Testis (tissue), 2 donors: ENCODE measurements at regions not wholly inside any gene's neighbourhood (a gene's known extent, or its start where the extent isn't known, plus 50 kb on each side); places are given as distances from the start of the nearest gene placed in this dataset.

ENCODE experiments used
- DNase-seq: peaks from one replicate; pipeline ENCODE4 v3.0.0-alpha.2; 2019
- H3K27ac ChIP-seq, 2 donors: fragments of 200-600 bp; sonication (generic); one replicate each; pipeline ENCODE4 v1.5.1; 2019
- H3K27me3 ChIP-seq: fragments of 200-600 bp; sonication (generic); one replicate; pipeline ENCODE4 v1.5.1; 2019
- H3K36me3 ChIP-seq: fragments of 200-600 bp; sonication (generic); one replicate; pipeline ENCODE4 v1.5.1; 2017; ENCODE audit warnings: low read depth; ENCODE audit errors: missing control alignments
- H3K4me1 ChIP-seq: fragments of 200-600 bp; sonication (generic); one replicate; pipeline ENCODE4 v1.5.1; 2019
- H3K4me3 ChIP-seq, 2 donors: fragments of 200-600 bp; sonication (generic); one replicate each; pipeline ENCODE4 v1.5.1; 2017 to 2019
- H3K9me3 ChIP-seq: fragments of 200-600 bp; sonication (generic); one replicate; pipeline ENCODE4 v1.5.1; 2017
- CTCF ChIP-seq, 3 experiments: fragments of 450-650 bp in 2 of 3; fragments of 200-600 bp in 1 of 3; sonication (generic) in 1 of 3; IDR thresholded peaks; one replicate each; pipeline ENCODE4 v1.5.1; 2016 to 2019; ENCODE audit warnings: antibody characterized with exemption in 3 of 3, mild to moderate bottlenecking in 2 of 3, moderate library complexity in 1 of 3
- POLR2A ChIP-seq: fragments of 450-650 bp; IDR thresholded peaks from one replicate; pipeline ENCODE4 v1.6.1; 2017; ENCODE audit warnings: antibody characterized with exemption, mild to moderate bottlenecking, moderate library complexity
- WGBS, 2 donors: methylation state at CpG; one replicate each; pipeline ENCODE4 v1.1.5; 2018; 5-methylcytosine and 5-hydroxymethylcytosine counted together
- intact Hi-C: fragments of 100-400 bp; cut with DNase I; formaldehyde crosslinking; loops from one replicate; pipeline ENCODE4 v1.15.1; 2023; ENCODE audit warnings: low total_unique reads

GRCh38 chr17:77464988-77465357 is 324.2 kb downstream of the SEC14L1 start:
- H3K36me3 ChIP-seq, result no peaks in the 10 kb centered on the region
- intact Hi-C loops, result no loop called here
- 93 to 97% methylated on average over 6 of the region's 6 CpGs for WGBS, 2 donors
- no peak for DNase-seq
- H3K4me3 ChIP-seq, result no peak overlapping the region
- peak overlapping the region in 1 of 2 donors; percentile 19 for H3K27ac ChIP-seq
- H3K4me1 ChIP-seq, result peaks cover 52% of the 10 kb centered on the region
- no peaks in the 10 kb centered on the region for H3K9me3 ChIP-seq
- no peaks in the 10 kb centered on the region for H3K27me3 ChIP-seq
- TF ChIP-seq CTCF (IDR thresholded peaks at IDR 0.05), result no peak
- TF ChIP-seq POLR2A, result no peak

GRCh38 chr17:77465358-77466041 is 324.7 kb downstream of the SEC14L1 start:
- peak; percentile 61 for DNase-seq
- Histone ChIP-seq H3K9me3 (no peaks in the 10 kb centered on the region), H3K36me3 (no peaks in the 10 kb centered on the region), H3K27ac (peak overlapping the region in 1 of 2 donors; percentile 19), H3K4me1 (peaks cover 52% of the 10 kb centered on the region), H3K4me3 (no peak overlapping the region), H3K27me3 (no peaks in the 10 kb centered on the region)
- WGBS, 2 donors, result 42 to 56% methylated on average over 12 to 13 of the region's 13 CpGs
- TF ChIP-seq POLR2A (no peak), CTCF (IDR thresholded peaks at IDR 0.05) (no peak)
- intact Hi-C loops, result no loop called here

- no peaks in the 10 kb centered on the region for H3K9me3 ChIP-seq
- 61 to 69% methylated on average over 10 to 13 of the region's 13 CpGs for WGBS, 2 donors
- peaks cover 52% of the 10 kb centered on the region for H3K4me1 ChIP-seq
- no peak for DNase-seq
- TF ChIP-seq CTCF (IDR thresholded peaks at IDR 0.05), result no peak
- no peak for TF ChIP-seq POLR2A
- intact Hi-C loops, result no loop called here
- no peaks in the 10 kb centered on the region for H3K27me3 ChIP-seq
- peak overlapping the region; percentile 37 to 41 for H3K27ac ChIP-seq
- no peak overlapping the region for H3K4me3 ChIP-seq
- no peaks in the 10 kb centered on the region for H3K36me3 ChIP-seq
Observed at GRCh38 chr17:77466140-77466539, 325.4 kb downstream of the SEC14L1 start.

GRCh38 chr17:77466596-77467223 is 325.9 kb downstream of the SEC14L1 start:
- Histone ChIP-seq H3K36me3 (no peaks in the 10 kb centered on the region), H3K9me3 (no peaks in the 10 kb centered on the region), H3K27me3 (no peaks in the 10 kb centered on the region), H3K27ac (peak overlapping the region; percentile 37 to 41), H3K4me3 (no peak overlapping the region), H3K4me1 (peaks cover 52% of the 10 kb centered on the region)
- WGBS, 2 donors, result 55 to 80% methylated on average over 14 to 24 of the region's 24 CpGs
- no peak for DNase-seq
- intact Hi-C loops, result no loop called here
- TF ChIP-seq CTCF (IDR thresholded peaks at IDR 0.05) (no peak), POLR2A (no peak)

- TF ChIP-seq POLR2A, result no peak
- no peak for TF ChIP-seq CTCF (IDR thresholded peaks at IDR 0.05)
- Histone ChIP-seq H3K27ac (peak overlapping the region in 1 of 2 donors; percentile 41), H3K4me3 (no peak overlapping the region), H3K27me3 (no peaks in the 10 kb centered on the region), H3K4me1 (peaks cover 52% of the 10 kb centered on the region), H3K36me3 (no peaks in the 10 kb centered on the region), H3K9me3 (no peaks in the 10 kb centered on the region)
- no peak for DNase-seq
- 84 to 95% methylated on average over 19 to 25 of the region's 25 CpGs for WGBS, 2 donors
- intact Hi-C loops, result no loop called here
Observed at GRCh38 chr17:77467521-77467920, 326.8 kb downstream of the SEC14L1 start.
